ENCODE measurements at regions not wholly inside any gene's neighbourhood (a gene's known extent, or its start where the extent isn't known, plus 50 kb on each side); places are given as distances from the start of the nearest gene placed in this dataset.

- TF ChIP-seq CTCF (IDR thresholded peaks at IDR 0.05), result no peak
- TF ChIP-seq ZFX (IDR thresholded peaks at IDR 0.05; ENCODE audit: borderline replicate concordance), result no peak
Observed at GRCh38 chr3:31423482-31423881, 109.2 kb upstream of the STT3B start.
